ENCODE measurements at regions not wholly inside any gene's neighbourhood (a gene's known extent, or its start where the extent isn't known, plus 50 kb on each side); places are given as distances from the start of the nearest gene placed in this dataset.

- ATAC-seq, result no peak
- TF ChIP-seq PATZ1 (CRISPR knock-in tag; IDR thresholded peaks at IDR 0.05; ENCODE audit: borderline replicate concordance) (no peak), ESRRG (CRISPR knock-in tag; IDR thresholded peaks at IDR 0.05) (no peak), BACH2 (CRISPR knock-in tag; IDR thresholded peaks at IDR 0.05; ENCODE audit: borderline replicate concordance) (no peak), ZC3H10 (CRISPR knock-in tag; IDR thresholded peaks at IDR 0.05) (no peak), SNAI2 (CRISPR knock-in tag; IDR thresholded peaks at IDR 0.05) (no peak), CSDC2 (CRISPR knock-in tag; IDR thresholded peaks at IDR 0.05) (no peak), ISL1 (CRISPR knock-in tag; IDR thresholded peaks at IDR 0.05) (no peak), ZFP30 (CRISPR knock-in tag; IDR thresholded peaks at IDR 0.05) (no peak), OSR1 (CRISPR knock-in tag; IDR thresholded peaks at IDR 0.05) (no peak), ZNF70 (CRISPR knock-in tag; IDR thresholded peaks at IDR 0.05) (no peak), TCF4 (CRISPR knock-in tag; IDR thresholded peaks at IDR 0.05; ENCODE audit: borderline replicate concordance) (no peak), ZFP3 (CRISPR knock-in tag; IDR thresholded peaks at IDR 0.05) (no peak), GLIS3 (CRISPR knock-in tag; IDR thresholded peaks at IDR 0.05) (no peak), ZNF8 (CRISPR knock-in tag; IDR thresholded peaks at IDR 0.05) (no peak), PPARA (CRISPR knock-in tag; IDR thresholded peaks at IDR 0.05; ENCODE audit: borderline replicate concordance) (no peak), ARNTL (CRISPR knock-in tag; IDR thresholded peaks at IDR 0.05; ENCODE audit: borderline replicate concordance, low read depth) (no peak)
- TF ChIP-seq, protein P1, sequence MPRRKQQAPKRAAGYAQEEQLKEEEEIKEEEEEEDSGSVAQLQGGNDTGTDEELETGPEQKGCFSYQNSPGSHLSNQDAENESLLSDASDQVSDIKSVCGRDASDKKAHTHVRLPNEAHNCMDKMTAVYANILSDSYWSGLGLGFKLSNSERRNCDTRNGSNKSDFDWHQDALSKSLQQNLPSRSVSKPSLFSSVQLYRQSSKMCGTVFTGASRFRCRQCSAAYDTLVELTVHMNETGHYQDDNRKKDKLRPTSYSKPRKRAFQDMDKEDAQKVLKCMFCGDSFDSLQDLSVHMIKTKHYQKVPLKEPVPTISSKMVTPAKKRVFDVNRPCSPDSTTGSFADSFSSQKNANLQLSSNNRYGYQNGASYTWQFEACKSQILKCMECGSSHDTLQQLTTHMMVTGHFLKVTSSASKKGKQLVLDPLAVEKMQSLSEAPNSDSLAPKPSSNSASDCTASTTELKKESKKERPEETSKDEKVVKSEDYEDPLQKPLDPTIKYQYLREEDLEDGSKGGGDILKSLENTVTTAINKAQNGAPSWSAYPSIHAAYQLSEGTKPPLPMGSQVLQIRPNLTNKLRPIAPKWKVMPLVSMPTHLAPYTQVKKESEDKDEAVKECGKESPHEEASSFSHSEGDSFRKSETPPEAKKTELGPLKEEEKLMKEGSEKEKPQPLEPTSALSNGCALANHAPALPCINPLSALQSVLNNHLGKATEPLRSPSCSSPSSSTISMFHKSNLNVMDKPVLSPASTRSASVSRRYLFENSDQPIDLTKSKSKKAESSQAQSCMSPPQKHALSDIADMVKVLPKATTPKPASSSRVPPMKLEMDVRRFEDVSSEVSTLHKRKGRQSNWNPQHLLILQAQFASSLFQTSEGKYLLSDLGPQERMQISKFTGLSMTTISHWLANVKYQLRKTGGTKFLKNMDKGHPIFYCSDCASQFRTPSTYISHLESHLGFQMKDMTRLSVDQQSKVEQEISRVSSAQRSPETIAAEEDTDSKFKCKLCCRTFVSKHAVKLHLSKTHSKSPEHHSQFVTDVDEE (CRISPR knock-in tag; IDR thresholded peaks at IDR 0.05), result no peak
- TF ChIP-seq, protein P2, sequence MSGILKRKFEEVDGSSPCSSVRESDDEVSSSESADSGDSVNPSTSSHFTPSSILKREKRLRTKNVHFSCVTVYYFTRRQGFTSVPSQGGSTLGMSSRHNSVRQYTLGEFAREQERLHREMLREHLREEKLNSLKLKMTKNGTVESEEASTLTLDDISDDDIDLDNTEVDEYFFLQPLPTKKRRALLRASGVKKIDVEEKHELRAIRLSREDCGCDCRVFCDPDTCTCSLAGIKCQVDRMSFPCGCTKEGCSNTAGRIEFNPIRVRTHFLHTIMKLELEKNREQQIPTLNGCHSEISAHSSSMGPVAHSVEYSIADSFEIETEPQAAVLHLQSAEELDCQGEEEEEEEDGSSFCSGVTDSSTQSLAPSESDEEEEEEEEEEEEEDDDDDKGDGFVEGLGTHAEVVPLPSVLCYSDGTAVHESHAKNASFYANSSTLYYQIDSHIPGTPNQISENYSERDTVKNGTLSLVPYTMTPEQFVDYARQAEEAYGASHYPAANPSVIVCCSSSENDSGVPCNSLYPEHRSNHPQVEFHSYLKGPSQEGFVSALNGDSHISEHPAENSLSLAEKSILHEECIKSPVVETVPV (CRISPR knock-in tag; IDR thresholded peaks at IDR 0.05), result no peak
- TF ChIP-seq, protein P3, sequence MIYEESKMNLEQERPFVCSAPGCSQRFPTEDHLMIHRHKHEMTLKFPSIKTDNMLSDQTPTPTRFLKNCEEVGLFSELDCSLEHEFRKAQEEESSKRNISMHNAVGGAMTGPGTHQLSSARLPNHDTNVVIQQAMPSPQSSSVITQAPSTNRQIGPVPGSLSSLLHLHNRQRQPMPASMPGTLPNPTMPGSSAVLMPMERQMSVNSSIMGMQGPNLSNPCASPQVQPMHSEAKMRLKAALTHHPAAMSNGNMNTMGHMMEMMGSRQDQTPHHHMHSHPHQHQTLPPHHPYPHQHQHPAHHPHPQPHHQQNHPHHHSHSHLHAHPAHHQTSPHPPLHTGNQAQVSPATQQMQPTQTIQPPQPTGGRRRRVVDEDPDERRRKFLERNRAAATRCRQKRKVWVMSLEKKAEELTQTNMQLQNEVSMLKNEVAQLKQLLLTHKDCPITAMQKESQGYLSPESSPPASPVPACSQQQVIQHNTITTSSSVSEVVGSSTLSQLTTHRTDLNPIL (CRISPR knock-in tag; IDR thresholded peaks at IDR 0.05; ENCODE audit: low read depth), result no peak
Measured at GRCh38 chr1:199508653-199509052, 518.9 kb upstream of the NR5A2 start.

- TF ChIP-seq ZNF70 (CRISPR knock-in tag; IDR thresholded peaks at IDR 0.05), result no peak
- no peak for TF ChIP-seq SNAI2 (CRISPR knock-in tag; IDR thresholded peaks at IDR 0.05)
- TF ChIP-seq ZC3H10 (CRISPR knock-in tag; IDR thresholded peaks at IDR 0.05), result no peak
- TF ChIP-seq ISL1 (CRISPR knock-in tag; IDR thresholded peaks at IDR 0.05), result no peak
- no peak for TF ChIP-seq ARNTL (CRISPR knock-in tag; IDR thresholded peaks at IDR 0.05; ENCODE audit: borderline replicate concordance, low read depth)
- TF ChIP-seq RARB (CRISPR knock-in tag; IDR thresholded peaks at IDR 0.05), result no peak
- no peak for TF ChIP-seq CSDC2 (CRISPR knock-in tag; IDR thresholded peaks at IDR 0.05)
- no peak for TF ChIP-seq PATZ1 (CRISPR knock-in tag; IDR thresholded peaks at IDR 0.05; ENCODE audit: borderline replicate concordance)
- TF ChIP-seq, protein P4, sequence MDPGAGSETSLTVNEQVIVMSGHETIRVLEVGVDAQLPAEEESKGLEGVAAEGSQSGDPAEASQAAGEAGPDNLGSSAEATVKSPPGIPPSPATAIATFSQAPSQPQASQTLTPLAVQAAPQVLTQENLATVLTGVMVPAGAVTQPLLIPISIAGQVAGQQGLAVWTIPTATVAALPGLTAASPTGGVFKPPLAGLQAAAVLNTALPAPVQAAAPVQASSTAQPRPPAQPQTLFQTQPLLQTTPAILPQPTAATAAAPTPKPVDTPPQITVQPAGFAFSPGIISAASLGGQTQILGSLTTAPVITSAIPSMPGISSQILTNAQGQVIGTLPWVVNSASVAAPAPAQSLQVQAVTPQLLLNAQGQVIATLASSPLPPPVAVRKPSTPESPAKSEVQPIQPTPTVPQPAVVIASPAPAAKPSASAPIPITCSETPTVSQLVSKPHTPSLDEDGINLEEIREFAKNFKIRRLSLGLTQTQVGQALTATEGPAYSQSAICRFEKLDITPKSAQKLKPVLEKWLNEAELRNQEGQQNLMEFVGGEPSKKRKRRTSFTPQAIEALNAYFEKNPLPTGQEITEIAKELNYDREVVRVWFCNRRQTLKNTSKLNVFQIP (CRISPR knock-in tag; IDR thresholded peaks at IDR 0.05; ENCODE audit: borderline replicate concordance, low read depth), result no peak
- no peak for TF ChIP-seq ZFP3 (CRISPR knock-in tag; IDR thresholded peaks at IDR 0.05)
- TF ChIP-seq, protein P2 (CRISPR knock-in tag; IDR thresholded peaks at IDR 0.05), result no peak
- TF ChIP-seq TOX (CRISPR knock-in tag; IDR thresholded peaks at IDR 0.05; ENCODE audit: borderline replicate concordance), result no peak
- no peak for TF ChIP-seq ZFP30 (CRISPR knock-in tag; IDR thresholded peaks at IDR 0.05)
- no peak for TF ChIP-seq BACH2 (CRISPR knock-in tag; IDR thresholded peaks at IDR 0.05; ENCODE audit: borderline replicate concordance)
- no peak for ATAC-seq
Measured at GRCh38 chr1:199509456-199509855, 518.1 kb upstream of the NR5A2 start.
